HG02759 (cell line): ENCODE measurements at regions not wholly inside any gene's neighbourhood (a gene's known extent, or its start where the extent isn't known, plus 50 kb on each side); places are given as distances from the start of the nearest gene placed in this dataset.

ENCODE experiments used
- ATAC-seq: cut with Tn5 transposase; IDR thresholded peaks from one replicate; pipeline ENCODE4 v1.9.1; 2021; ENCODE audit warnings: mild to moderate bottlenecking, moderate library complexity; ENCODE audit not compliant: unreplicated experiment

DNA sequence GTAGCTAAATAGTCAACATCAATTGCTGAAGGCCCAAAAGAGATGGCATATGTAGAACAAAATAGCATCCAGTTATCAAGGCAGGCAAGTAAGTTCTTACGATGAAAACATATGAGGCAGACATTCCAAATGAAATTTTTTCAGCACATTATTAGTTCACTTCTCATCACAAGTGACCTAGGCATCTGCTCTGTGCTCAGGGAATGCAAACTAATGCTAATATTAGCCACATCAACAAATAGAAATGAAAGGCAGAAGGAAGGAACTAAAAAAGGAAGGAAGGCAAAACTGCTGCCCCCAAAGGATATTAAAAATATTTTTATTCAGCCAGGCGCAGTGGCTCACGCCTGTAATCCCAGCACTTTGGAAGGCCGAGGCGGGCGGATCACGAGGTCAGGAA is 51.2 kb upstream of the ROCK1 start:
- ATAC-seq: no peak

DNA sequence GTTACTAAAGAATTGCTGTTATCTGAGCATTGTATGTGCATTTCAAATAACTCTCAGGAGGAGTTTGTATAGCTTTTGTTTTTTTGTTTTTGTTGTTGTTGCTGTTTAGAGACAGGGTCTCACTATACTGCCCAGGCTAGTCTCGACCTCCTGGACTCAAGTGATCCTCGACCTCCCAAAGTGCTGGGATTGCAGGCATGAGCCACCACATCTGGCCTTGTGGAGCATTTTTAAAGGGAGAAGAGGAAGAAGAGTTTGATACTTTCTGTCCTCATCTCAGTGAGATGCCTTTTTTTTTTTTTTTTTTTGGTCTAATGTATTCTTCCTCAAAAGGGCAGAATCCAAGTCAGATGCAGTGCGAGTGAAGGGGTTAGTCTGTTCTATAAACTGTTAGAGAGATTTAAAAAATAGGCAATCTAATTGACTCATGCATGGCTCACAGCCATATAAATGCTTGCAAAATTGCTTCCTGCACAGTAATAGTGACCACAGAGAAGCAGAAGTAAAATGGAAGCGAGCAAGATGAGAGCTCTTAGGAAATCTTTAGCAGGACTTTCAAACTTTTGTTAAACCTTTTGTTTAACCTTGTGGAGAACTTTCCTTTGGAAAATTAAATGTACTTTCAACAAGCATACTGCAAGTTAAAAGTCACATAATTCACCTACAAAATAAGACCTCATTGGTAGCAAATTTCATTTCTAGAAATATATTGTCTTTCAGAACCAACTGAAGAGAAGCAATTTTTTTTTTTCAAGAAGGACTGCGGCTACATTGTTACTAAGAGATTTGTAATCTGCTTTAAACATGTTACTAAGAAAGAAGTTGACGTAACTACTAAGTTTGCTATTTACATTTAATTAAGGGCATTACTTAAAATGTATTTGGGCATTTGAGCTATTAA is 52.3 kb upstream of the ROCK1 start:
- no peak for ATAC-seq

GRCh38 chr18:21164548-21165095 is 53.0 kb upstream of the ROCK1 start:
- ATAC-seq: no peak

DNA sequence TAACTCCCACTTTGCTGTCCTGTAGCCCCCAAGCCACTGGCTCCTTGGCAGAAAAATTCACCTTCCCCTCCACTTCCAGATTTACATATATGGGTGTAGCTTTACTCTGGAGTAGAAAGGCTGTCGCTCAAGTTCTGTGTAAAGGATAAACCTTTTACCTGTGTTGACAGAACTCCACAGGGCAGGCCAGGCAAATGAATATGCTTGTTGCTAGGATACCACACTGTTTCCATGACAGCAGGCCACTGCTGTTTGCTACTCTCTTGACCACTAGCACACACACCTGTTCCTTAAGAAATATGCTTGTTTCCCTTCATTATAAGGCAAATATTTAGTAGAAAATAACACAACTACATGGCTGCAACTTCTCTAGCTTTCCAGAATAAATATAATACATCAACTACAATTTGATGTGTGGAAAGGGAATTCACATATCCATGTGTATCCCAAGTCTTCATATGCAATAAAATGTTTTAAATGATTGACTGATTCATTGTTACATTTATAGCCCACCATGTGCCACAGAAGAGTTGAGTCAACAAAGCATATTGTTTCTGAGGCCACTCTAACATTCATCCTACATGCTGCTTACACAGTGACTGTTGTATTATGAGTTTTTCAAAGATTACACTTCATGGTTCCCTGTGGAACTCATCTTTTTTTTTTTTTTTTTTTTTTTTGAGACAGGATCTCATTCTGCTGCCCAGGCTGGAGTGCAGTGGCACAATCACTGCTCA is 56.2 kb upstream of the ROCK1 start:
- ATAC-seq: no peak

GRCh38 chr18:21168880-21169279 is 57.3 kb upstream of the ROCK1 start:
- ATAC-seq: no peak

DNA sequence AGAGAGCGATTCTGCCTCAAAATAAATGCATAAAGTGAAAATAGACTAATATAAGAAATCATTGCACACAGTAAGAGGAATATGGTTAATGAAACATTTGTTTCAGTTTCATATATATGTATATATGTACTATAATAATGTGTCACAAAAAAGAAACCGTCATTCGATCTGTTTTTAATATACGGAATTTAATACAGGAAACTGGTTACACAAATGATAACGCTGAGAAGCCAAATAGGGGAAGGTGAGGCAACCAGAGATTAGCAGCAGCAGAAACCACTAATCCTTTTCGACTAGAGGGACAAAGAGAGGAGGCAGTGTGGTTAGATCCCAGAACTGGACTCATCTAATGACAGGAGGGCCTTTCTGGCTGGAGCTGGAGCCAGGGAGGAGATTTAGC is 64.2 kb upstream of the GREB1L start:
- ATAC-seq: no peak

GRCh38 chr18:21179590-21180220 is 62.3 kb upstream of the GREB1L start:
- ATAC-seq: peak; percentile 89

DNA sequence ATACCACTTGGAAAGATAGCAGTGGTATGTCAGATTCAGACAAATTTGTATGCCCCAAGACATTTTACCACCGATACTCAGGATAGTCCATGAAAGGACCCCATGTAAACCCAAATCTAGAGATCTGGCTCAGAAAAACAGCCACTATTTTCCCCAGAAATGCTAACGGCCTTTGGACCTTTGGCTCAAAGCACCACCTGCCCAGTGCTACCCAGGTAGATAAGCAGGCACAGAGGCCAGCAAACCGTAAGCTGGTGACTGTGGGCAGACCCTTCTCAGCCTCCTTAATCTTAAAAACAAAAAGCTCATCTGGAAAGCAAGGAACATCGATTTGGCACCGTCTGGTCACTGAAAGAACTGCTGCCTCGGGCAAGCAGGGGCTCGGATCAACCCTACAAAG is 61.4 kb upstream of the GREB1L start:
- no peak for ATAC-seq

- ATAC-seq: no peak
Observed at GRCh38 chr18:21181766-21182165, 60.3 kb upstream of the GREB1L start.

DNA sequence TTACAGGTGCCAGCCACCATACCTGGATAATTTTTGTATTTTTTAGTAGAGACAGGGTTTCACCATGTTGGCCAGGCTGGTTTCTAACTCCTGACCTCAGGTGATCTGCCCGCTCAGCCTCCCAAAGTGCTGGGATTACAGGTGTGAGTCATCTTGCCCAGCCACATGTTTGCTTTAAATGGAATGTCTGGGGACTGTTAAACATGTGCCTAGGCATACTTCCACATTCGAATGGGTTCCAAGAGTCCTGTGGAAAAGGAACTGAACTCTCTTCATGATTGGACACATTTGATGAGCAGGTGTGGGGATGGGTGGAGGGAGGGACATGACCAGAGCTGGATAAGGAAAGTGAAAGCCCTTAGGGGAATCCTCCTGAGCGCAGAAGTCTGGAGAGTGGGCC is 58.4 kb upstream of the GREB1L start:
- ATAC-seq: no peak

DNA sequence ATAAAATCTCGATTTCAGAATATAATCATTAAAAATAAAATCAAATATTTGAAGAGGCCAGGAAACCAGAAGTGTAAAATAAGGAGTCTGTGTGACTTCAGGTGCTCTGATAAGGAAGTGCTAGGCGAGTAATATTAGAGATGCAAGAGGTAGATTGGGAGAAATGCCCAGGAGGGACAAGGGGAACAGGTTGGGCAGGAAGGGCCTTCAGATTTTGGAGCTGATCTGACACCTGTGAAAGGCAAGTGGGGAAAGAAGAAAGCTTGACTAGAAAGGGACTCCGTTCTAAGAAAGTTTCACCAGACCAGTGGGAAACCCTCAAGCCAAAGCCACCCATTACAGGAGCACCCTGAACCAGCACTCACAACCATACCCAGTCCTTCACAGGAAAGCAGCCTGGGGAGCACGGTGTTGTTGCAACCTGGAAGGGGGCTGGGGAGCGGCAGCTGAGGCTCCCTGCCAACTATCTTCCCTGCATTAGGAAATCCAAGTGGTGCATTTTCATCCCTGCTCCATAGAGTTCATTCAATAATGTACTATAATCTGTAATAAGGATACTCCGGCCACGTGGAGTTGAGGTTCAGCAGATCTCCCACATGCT is 57.5 kb upstream of the GREB1L start:
- ATAC-seq: no peak

DNA sequence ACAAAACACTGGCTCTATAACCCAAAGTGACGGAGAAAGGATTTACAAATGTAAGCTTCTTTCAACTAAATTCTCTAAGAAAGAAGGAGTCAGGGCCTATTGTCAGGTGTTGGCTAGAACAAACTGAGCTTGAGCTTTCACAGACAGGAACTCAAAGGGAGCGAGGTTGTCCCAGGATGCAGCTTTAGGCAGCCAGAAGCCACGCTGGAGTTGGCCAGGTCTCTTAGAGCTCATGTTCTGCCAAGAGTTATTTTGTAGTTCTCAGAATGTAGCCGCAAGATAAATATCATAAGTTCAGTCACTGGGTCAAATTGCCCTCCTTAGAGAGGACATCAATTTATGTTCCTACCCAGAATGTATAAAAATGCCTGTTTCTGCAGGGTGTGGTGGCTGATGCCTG is 54.1 kb upstream of the GREB1L start:
- ATAC-seq: no peak

- ATAC-seq: peak; percentile 52
Observed at GRCh38 chr18:21191596-21192307, 50.3 kb upstream of the GREB1L start.
